ENCODE measurements at regions not wholly inside any gene's neighbourhood (a gene's known extent, or its start where the extent isn't known, plus 50 kb on each side); places are given as distances from the start of the nearest gene placed in this dataset.

DNA sequence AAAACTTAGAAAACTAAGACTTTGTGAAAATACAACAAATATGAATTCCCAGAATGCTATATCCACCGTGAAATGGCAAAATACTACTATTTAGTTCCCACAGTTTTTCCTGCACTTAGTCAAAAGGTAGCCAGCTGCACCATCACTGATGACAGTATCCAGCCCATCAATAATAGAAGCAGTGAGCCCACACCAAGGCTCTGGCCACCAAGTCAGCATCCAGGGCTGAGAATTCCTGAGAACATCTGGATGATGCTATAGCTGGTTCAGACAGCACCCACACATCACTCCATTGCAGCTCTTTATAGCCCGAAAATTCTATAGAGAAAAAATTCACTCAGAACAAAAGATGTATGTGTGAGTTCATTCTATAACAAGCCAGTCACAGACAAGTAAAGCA lies 159.1 kb upstream of the SPATS2L start:
- Histone ChIP-seq H3K9ac (ENCODE audit: low read length) (no peak overlapping the region), H3K79me2 (ENCODE audit: control insufficient read depth, insufficient read depth, low read length) (no peaks in the 10 kb centered on the region), H3K9me3 (ENCODE audit: control extremely low read depth in 1 of 3, control insufficient read depth in 2 of 3, insufficient read depth in 1 of 3, low read length in 2 of 3) (peaks cover 0 to 10% (median 5%) of the 10 kb centered on the region in 3 donors), H3K27me3 (replicated peaks in 1 of 4; ENCODE audit: control extremely low read depth in 1 of 4, control insufficient read depth in 3 of 4, insufficient read depth in 4 of 4, low read length in 3 of 4) (no peaks in the 10 kb centered on the region), H3K36me3 (replicated peaks in 1 of 2; ENCODE audit: control extremely low read depth in 1 of 2, control insufficient read depth in 1 of 2, extremely low read depth in 1 of 2, insufficient read depth in 2 of 2, low read length in 1 of 2) (no peaks in the 10 kb centered on the region), H3K4me1 (ENCODE audit: control insufficient read depth in 2 of 2, insufficient read depth in 2 of 2, low read length in 2 of 2) (no peaks in the 10 kb centered on the region), H3K4me2 (replicated peaks; ENCODE audit: low read depth, low read length, poor library complexity, severe bottlenecking) (no peak overlapping the region), H3K4me3 (ENCODE audit: control extremely low read depth in 1 of 5, extremely low read depth in 1 of 5, insufficient read depth in 1 of 5, low read depth in 2 of 5, low read length in 4 of 5) (no peak overlapping the region), H2AFZ (ENCODE audit: insufficient read depth, low read depth, low read length, poor library complexity, severe bottlenecking) (no peak overlapping the region), H4K20me1 (ENCODE audit: control insufficient read depth, insufficient read depth, low read length, poor library complexity, severe bottlenecking) (no peaks in the 10 kb centered on the region), H3K27ac (ENCODE audit: low read length in 2 of 2) (no peak overlapping the region)
- ATAC-seq (ENCODE audit: low read depth) (no peak), DNase-seq (no peak)
- POLR2A ChIA-PET: no interaction called here
- Mint-ChIP-seq H3K27ac (no peak overlapping the region), H3K9me3 (ENCODE audit: insufficient read depth) (peaks cover 7% of the 10 kb centered on the region), H3K27me3 (peaks cover 6% of the 10 kb centered on the region), H3K4me1 (no peaks in the 10 kb centered on the region), H3K4me3 (no peak overlapping the region)
- intact Hi-C loops (cut with micrococcal nuclease): no loop called here
- no peak for TF ChIP-seq EZH2 (IDR thresholded peaks at IDR 0.05; ENCODE audit: borderline replicate concordance, insufficient read depth, low read depth, low read length, poor library complexity, severe bottlenecking)
- TF ChIP-seq, protein P1, sequence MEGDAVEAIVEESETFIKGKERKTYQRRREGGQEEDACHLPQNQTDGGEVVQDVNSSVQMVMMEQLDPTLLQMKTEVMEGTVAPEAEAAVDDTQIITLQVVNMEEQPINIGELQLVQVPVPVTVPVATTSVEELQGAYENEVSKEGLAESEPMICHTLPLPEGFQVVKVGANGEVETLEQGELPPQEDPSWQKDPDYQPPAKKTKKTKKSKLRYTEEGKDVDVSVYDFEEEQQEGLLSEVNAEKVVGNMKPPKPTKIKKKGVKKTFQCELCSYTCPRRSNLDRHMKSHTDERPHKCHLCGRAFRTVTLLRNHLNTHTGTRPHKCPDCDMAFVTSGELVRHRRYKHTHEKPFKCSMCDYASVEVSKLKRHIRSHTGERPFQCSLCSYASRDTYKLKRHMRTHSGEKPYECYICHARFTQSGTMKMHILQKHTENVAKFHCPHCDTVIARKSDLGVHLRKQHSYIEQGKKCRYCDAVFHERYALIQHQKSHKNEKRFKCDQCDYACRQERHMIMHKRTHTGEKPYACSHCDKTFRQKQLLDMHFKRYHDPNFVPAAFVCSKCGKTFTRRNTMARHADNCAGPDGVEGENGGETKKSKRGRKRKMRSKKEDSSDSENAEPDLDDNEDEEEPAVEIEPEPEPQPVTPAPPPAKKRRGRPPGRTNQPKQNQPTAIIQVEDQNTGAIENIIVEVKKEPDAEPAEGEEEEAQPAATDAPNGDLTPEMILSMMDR (IDR thresholded peaks at IDR 0.05): no peak
- 91% methylated on average over 1 of the region's 2 CpGs for WGBS (ENCODE audit: insufficient coverage)
- CTCF ChIA-PET: no interaction called here

DNA sequence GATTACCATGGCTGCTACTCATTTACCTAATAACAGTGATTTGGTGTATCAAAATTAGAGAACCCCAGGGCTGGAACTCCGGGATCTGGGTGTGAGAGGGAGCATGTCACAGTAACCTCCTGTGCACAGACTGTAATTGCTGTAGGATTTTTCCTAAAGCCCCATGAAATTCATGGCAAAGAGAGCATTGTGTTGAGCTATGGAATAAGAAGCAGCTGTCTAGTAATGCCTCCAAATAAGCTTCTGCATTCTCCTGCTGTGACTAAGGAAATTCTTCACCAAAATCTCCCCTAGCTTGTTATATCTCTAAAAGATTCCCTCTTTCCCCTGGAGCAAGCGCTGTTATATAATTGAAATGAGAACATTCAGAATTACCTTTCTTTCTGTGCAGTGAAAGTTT lies 158.1 kb upstream of the SPATS2L start:
- no peak for ATAC-seq (ENCODE audit: low read depth)
- no peak overlapping the region for H3K4me3 ChIP-seq (ENCODE audit: control extremely low read depth in 1 of 5, extremely low read depth in 1 of 5, insufficient read depth in 1 of 5, low read depth in 2 of 5, low read length in 4 of 5)
- peaks cover 0 to 14% (median 5%) of the 10 kb centered on the region in 3 donors for H3K9me3 ChIP-seq (ENCODE audit: control extremely low read depth in 1 of 3, control insufficient read depth in 2 of 3, insufficient read depth in 1 of 3, low read length in 2 of 3)
- H3K4me1 ChIP-seq (ENCODE audit: control insufficient read depth in 2 of 2, insufficient read depth in 2 of 2, low read length in 2 of 2): no peaks in the 10 kb centered on the region
- H3K9ac ChIP-seq (ENCODE audit: low read length): no peak overlapping the region
- Mint-ChIP-seq H3K4me3 (no peak overlapping the region), H3K9me3 (ENCODE audit: insufficient read depth) (peaks cover 12% of the 10 kb centered on the region), H3K27ac (no peak overlapping the region), H3K4me1 (no peaks in the 10 kb centered on the region), H3K27me3 (peaks cover 6% of the 10 kb centered on the region)
- no peaks in the 10 kb centered on the region for H3K36me3 ChIP-seq (replicated peaks in 1 of 2; ENCODE audit: control extremely low read depth in 1 of 2, control insufficient read depth in 1 of 2, extremely low read depth in 1 of 2, insufficient read depth in 2 of 2, low read length in 1 of 2)
- TF ChIP-seq, protein P1 (IDR thresholded peaks at IDR 0.05): no peak
- TF ChIP-seq EZH2 (IDR thresholded peaks at IDR 0.05; ENCODE audit: borderline replicate concordance, insufficient read depth, low read depth, low read length, poor library complexity, severe bottlenecking): no peak
- no peak overlapping the region for H3K4me2 ChIP-seq (replicated peaks; ENCODE audit: low read depth, low read length, poor library complexity, severe bottlenecking)
- no peak for DNase-seq
- no peaks in the 10 kb centered on the region for H3K79me2 ChIP-seq (ENCODE audit: control insufficient read depth, insufficient read depth, low read length)
- CTCF ChIA-PET: no interaction called here
- H4K20me1 ChIP-seq (ENCODE audit: control insufficient read depth, insufficient read depth, low read length, poor library complexity, severe bottlenecking): no peaks in the 10 kb centered on the region
- no peak overlapping the region for H3K27ac ChIP-seq (ENCODE audit: low read length in 2 of 2)
- POLR2A ChIA-PET: no interaction called here
- intact Hi-C loops (cut with micrococcal nuclease): no loop called here
- WGBS (ENCODE audit: insufficient coverage): no CpG with 5 or more reads among the region's 2 CpGs
- H3K27me3 ChIP-seq (replicated peaks in 1 of 4; ENCODE audit: control extremely low read depth in 1 of 4, control insufficient read depth in 3 of 4, insufficient read depth in 4 of 4, low read length in 3 of 4): no peaks in the 10 kb centered on the region
- no peak overlapping the region for H2AFZ ChIP-seq (ENCODE audit: insufficient read depth, low read depth, low read length, poor library complexity, severe bottlenecking)

Data from B cell (primary cell).